GM21717 (cell line): ENCODE measurements at regions not wholly inside any gene's neighbourhood (a gene's known extent, or its start where the extent isn't known, plus 50 kb on each side); places are given as distances from the start of the nearest gene placed in this dataset.
"Not testable (repeated sequence)": the region's sequence is repeated elsewhere in the genome, so short reads cannot be mapped to it uniquely, and the experiment has no call there.

Experiments
- ATAC-seq: cut with Tn5 transposase; IDR thresholded peaks from one replicate; pipeline ENCODE4 v1.9.1; 2021; ENCODE audit warnings: mild to moderate bottlenecking, moderate library complexity; ENCODE audit not compliant: unreplicated experiment

DNA sequence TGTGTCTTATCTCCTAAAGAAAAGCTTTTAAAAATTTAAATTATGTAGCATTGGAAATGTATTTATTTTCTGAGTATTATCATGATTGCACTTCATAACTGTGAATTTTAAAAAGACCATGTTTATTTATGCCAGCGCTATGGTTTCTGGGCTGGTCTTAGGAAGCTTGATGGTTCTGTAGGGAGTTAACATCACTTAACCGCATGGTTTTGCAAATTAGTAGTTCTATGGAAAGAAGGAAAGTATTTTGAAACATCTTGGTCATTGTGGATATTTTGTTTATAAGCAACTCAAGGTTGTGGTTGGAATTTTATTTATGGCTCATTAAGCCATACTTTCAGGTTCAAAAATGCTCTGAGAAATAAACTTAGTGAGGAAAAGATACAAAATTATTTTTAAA lies 549.4 kb downstream of the STK39 start:
- ATAC-seq: no peak

GRCh38 chr2:167697194-167697593 lies 550.2 kb downstream of the STK39 start:
- ATAC-seq: no peak

DNA sequence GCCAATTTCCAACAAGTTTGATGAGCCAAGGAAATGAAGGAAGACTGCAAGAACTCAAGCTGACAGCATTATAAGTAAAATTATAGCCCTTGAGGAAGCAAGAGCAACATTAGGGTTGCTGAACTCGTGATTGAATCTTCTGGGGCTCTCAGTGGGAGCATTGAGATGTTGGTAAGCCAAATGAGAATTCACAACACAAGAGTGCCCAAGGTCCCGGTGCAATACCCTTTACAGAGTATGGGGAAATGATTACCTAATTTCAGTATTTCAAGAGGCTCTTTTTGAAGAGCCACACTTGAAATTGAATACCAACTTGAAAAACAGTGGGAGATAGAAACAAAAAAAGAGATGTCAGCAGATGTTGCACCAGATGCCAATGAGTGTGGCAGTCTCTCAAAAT lies 554.5 kb downstream of the STK39 start:
- no peak for ATAC-seq

GRCh38 chr2:167692191-167692590 lies 555.2 kb downstream of the STK39 start:
- ATAC-seq: no peak

DNA sequence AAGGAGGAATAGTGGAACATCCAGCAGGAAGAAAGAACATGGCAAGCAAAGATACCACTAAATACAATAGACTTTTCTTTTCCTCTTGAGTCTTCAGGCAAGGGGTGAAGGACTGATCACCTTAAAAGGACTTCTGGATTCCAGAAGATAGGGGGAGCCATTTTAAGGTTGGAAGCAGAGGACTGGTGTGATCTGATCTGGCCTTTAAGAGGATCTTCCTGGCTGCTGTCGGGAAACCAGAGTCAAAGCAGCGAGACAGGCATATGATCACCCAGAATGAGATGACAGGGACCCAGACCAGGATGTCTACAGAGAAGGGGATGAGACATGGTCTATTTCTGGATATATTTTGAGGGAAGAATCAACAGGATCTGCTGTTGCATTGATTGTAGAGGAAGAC lies 558.0 kb downstream of the STK39 start:
- no peak for ATAC-seq

- no peak for ATAC-seq
These were observed 560.7 kb downstream of the STK39 start for GRCh38 chr2:167686691-167687090.

DNA sequence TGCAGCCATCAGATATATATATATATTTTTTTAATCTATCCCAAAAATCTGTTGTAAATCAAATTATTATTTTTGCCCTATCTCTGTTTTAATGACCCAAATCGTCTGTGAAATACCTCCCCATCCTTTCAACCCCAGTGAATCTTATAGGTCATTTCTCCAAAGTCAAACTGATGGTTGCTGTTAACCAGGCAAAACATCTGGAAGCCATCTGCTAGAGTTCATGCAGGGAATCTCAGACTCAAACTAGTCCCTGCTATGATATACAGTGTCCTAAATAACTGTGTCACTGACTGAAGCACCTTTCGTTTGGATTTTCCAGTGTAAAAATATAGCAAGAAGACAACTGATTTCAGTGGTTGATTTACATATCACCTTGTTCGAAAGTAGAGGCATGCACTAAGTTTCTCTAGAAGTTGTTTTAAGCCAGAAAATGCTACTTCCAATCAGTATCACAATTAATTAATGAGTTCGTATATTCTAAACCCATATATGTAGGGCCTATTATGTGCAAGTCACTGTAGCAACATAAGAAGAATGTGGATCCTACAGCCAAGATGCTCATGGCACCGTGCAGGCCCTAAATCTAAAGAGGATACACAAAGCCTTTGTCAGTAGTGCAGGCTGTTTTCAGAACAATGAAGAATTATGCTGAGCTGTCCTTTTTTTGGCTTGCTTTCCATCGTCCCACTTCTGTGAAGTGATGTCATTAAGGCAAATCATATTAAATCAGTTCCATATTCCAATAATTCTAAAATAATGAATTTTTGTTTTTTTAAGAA lies 566.0 kb downstream of the STK39 start:
- no peak for ATAC-seq

GRCh38 chr2:167678158-167678557 lies 569.2 kb downstream of the STK39 start:
- no peak for ATAC-seq

GRCh38 chr2:167675906-167676305 lies 571.5 kb downstream of the STK39 start:
- ATAC-seq: no peak

GRCh38 chr2:167670588-167670987 lies 576.8 kb downstream of the STK39 start:
- no peak for ATAC-seq

- ATAC-seq: no peak
These were observed 594.3 kb downstream of the STK39 start for GRCh38 chr2:167653131-167653530.

- no peak for ATAC-seq
These were observed 595.0 kb downstream of the STK39 start for GRCh38 chr2:167652401-167652800.

- no peak for ATAC-seq
These were observed 595.8 kb downstream of the STK39 start for GRCh38 chr2:167651406-167652151.

- no peak for ATAC-seq
These were observed 600.8 kb downstream of the STK39 start for GRCh38 chr2:167646557-167646956.

DNA sequence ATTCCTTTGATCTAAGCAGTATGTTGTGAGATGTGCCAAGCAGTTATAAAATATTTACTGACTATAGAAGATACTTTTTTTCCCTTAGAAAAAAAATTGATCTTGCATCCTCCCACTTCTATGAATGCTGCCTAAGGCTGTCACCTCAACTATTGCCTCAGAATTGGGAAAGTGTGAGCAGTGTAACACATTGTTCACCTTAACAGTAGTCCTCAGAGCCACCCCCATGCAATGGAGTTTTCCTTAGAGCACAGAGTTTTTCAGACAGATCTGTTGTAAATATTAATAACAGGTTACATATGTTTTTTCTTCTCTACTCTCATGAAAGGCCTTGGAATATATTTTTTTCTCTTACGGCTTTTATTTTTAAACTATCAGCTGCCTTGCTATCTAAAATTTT lies 607.3 kb downstream of the STK39 start:
- no peak for ATAC-seq

GRCh38 chr2:167637741-167638140 lies 609.7 kb downstream of the STK39 start:
- no peak for ATAC-seq

DNA sequence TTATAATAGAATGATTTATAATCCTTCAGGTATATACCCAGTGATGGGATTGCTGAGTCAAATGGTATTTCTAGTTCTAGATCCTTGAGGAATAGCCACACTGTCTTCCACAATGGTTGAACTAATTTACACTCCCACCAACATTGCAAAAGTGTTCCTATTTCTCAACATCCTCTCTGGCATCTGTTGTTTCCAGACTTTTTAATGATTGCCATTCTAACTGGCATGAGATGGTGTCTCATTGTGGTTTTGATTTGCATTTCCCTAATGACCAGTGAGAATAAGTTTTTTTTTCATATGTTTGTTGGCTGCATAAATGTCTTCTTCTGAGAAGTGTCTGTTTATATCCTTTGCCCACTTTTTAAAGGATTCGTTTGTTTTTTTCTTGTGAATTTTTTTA lies 615.1 kb downstream of the STK39 start:
- not testable (repeated sequence) for ATAC-seq

DNA sequence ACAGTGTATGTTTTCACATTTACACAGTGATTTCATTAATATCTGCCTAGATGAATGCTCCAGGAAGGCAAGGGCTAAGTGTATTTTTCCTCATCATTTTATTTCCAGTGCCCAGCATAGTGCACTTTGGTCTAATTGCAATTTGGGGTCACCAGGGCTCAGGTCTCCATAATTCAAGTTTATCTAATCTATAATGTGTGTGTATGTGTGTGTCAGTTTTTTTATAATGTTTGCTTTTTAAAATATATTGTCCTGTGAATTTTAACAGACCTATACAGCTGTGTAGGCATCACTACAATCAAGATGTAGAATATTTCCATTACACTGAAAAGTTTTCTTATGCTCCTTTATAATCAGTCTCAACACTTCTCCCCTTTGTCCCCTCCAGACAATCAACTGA lies 620.4 kb downstream of the STK39 start:
- ATAC-seq: no peak

GRCh38 chr2:167626301-167626700 lies 621.1 kb downstream of the STK39 start:
- no peak for ATAC-seq

DNA sequence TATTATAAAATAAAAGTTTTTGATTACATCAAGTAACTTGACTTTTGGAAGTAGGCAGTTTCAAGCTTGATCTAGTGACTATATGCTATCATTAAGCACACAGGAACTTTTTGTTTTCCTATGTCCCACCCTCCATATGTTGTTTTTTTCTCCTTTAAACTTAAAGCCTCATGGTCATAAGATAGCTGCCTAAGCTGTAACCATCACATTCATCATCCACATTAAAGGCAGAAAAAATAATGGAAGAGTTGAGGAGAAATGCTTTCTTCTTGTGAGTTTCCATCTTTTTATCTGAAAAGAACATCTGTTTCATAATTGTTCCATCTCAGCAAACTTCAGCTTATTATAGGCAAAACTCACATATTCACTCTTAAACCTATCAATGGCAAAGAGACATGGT lies 630.4 kb downstream of the STK39 start:
- no peak for ATAC-seq

GRCh38 chr2:167613471-167613870 lies 633.9 kb downstream of the STK39 start:
- no peak for ATAC-seq

- no peak for ATAC-seq
These were observed 638.9 kb downstream of the STK39 start for GRCh38 chr2:167608487-167608886.
